CD4-positive, alpha-beta T cell treated with Interleukin-6 for 4 hours (primary cell): ENCODE measurements at regions not wholly inside any gene's neighbourhood (a gene's known extent, or its start where the extent isn't known, plus 50 kb on each side); places are given as distances from the start of the nearest gene placed in this dataset.

ENCODE experiments used
- DNase-seq: peaks from one replicate; pipeline ENCODE4 v3.0.0-alpha.2; 2020; ENCODE audit warnings: mixed read lengths

GRCh38 chr11:113634940-113635575, 71.0 kb downstream of the TMPRSS5 start:
- DNase-seq, result no peak

GRCh38 chr11:113632981-113633380, 73.1 kb downstream of the TMPRSS5 start:
- no peak for DNase-seq

GRCh38 chr11:113629562-113629961, 76.5 kb downstream of the TMPRSS5 start:
- no peak for DNase-seq

- no peak for DNase-seq
Measured at GRCh38 chr11:113628912-113629311, 77.2 kb downstream of the TMPRSS5 start.

GRCh38 chr11:113627946-113628345, 78.2 kb downstream of the TMPRSS5 start:
- DNase-seq, result no peak

- DNase-seq, result no peak
Measured at GRCh38 chr11:113627297-113627696, 78.8 kb downstream of the TMPRSS5 start.

GRCh38 chr11:113626736-113627135, 79.4 kb downstream of the TMPRSS5 start:
- no peak for DNase-seq

- DNase-seq, result no peak
Measured at GRCh38 chr11:113623114-113623513, 83.0 kb downstream of the TMPRSS5 start.

- no peak for DNase-seq
Measured at GRCh38 chr11:113618360-113618759, 87.7 kb downstream of the TMPRSS5 start.

- no peak for DNase-seq
Measured at GRCh38 chr11:113615773-113616172, 90.3 kb downstream of the TMPRSS5 start.

- DNase-seq, result no peak
Measured at GRCh38 chr11:113615098-113615497, 91.0 kb downstream of the TMPRSS5 start.

GRCh38 chr11:113614097-113614496, 92.0 kb downstream of the TMPRSS5 start:
- DNase-seq, result no peak

GRCh38 chr11:113613619-113614018, 92.5 kb downstream of the TMPRSS5 start:
- no peak for DNase-seq

GRCh38 chr11:113604186-113604585, 101.9 kb downstream of the TMPRSS5 start:
- DNase-seq, result no peak

- no peak for DNase-seq
Measured at GRCh38 chr11:113603277-113604059, 102.6 kb downstream of the TMPRSS5 start.

GRCh38 chr11:113602483-113602882, 103.6 kb downstream of the TMPRSS5 start:
- DNase-seq, result no peak

- DNase-seq, result no peak
Measured at GRCh38 chr11:113596658-113597057, 109.5 kb downstream of the TMPRSS5 start.

GRCh38 chr11:113595810-113596594, 110.1 kb downstream of the TMPRSS5 start:
- no peak for DNase-seq

- no peak for DNase-seq
Measured at GRCh38 chr11:113593698-113594308, 112.3 kb downstream of the TMPRSS5 start.

- DNase-seq, result no peak
Measured at GRCh38 chr11:113591117-113591516, 115.0 kb downstream of the TMPRSS5 start.

GRCh38 chr11:113587308-113587739, 112.1 kb upstream of the DRD2 start:
- DNase-seq, result no peak

- no peak for DNase-seq
Measured at GRCh38 chr11:113584371-113584770, 109.2 kb upstream of the DRD2 start.

GRCh38 chr11:113581713-113582112, 106.5 kb upstream of the DRD2 start:
- no peak for DNase-seq
